Prostate gland (tissue), 2 donors: ENCODE measurements at regions not wholly inside any gene's neighbourhood (a gene's known extent, or its start where the extent isn't known, plus 50 kb on each side); places are given as distances from the start of the nearest gene placed in this dataset.

Source experiments
- DNase-seq: peaks from one replicate; pipeline ENCODE4 v3.0.0-alpha.2; 2019; ENCODE audit warnings: low spot score
- H3K27ac ChIP-seq, 2 donors: fragments of 200-600 bp; sonication (generic); 2 replicates each; pipeline ENCODE4 v1.5.1; 2017 to 2019
- H3K27me3 ChIP-seq: fragments of 200-600 bp; sonication (generic); replicated peaks from 2 replicates; pipeline ENCODE4 v1.5.1; 2019; ENCODE audit not compliant: insufficient read depth
- H3K36me3 ChIP-seq, 2 donors: fragments of 200-600 bp; sonication (generic); 1 replicate in 1 of 2; 2 replicates in 1 of 2; pipeline versions ENCODE4 v1.5.1 to v1.8.1; 2017 to 2019
- H3K4me1 ChIP-seq: fragments of 200-600 bp; sonication (generic); replicated peaks from 2 replicates; pipeline ENCODE4 v1.5.1; 2019
- H3K4me3 ChIP-seq, 2 donors: fragments of 200-600 bp; sonication (generic); 2 replicates each; pipeline ENCODE4 v1.5.1; 2017 to 2019
- H3K9me3 ChIP-seq: fragments of 200-600 bp; sonication (generic); 2 replicates; pipeline ENCODE4 v1.5.1; 2017
- POLR2A ChIP-seq: fragments of 450-650 bp; IDR thresholded peaks from one replicate; pipeline ENCODE4 v1.6.1; 2016; ENCODE audit warnings: antibody characterized with exemption, mild to moderate bottlenecking
- POLR2AphosphoS5 ChIP-seq: sonication (generic); formaldehyde crosslinking; IDR thresholded peaks from one replicate; pipeline ENCODE4 v1.6.1; 2017; ENCODE audit warnings: antibody characterized with exemption
- WGBS: methylation state at CpG from one replicate; pipeline ENCODE4 v1.1.5; 2018; 5-methylcytosine and 5-hydroxymethylcytosine counted together
- intact Hi-C: fragments of 100-400 bp; cut with DNase I; formaldehyde crosslinking; loops from one replicate; pipeline ENCODE4 v1.14.2; 2022
- TF ChIP-seq, protein P1 (sequence below), 4 experiments: fragments of 200-600 bp in 2 of 4; fragments of 450-650 bp in 2 of 4; sonication (generic) in 2 of 4; IDR thresholded peaks; 1 replicate in 3 of 4; 2 replicates in 1 of 4; pipeline ENCODE4 v1.5.1; 2016 to 2019; ENCODE audit warnings: antibody characterized with exemption in 4 of 4, mild to moderate bottlenecking in 2 of 4, moderate library complexity in 2 of 4

DNA sequence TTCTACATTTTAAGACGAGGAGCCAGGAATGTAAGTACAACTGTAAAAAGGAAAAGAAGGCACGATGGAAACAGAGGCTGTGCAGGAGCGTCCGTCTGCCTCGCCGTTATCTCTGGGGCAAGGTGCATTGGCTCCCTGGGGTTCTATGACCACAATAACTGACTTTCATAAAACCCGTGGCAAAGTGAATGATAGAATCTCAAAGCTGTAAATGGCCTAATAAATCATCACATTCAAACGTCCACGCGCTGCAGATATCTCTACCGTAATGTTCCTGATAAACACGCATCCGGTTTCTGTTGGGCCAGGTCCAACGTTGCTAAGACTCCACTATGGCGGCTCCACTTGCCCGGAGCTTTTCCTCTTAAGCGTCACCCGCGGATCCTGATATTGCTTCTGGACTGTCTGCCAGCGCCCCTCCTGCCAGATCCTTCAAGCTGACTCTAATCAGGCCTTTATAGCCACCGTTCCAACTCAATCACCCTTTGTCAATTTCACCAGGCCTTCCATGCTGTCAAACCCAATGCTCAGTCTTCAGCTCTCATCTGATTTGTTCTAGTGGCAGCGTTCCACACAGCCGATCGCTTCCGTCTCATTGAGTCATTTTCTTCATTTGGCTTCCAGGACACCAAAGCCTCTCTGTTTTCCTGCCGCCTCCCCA, 265.6 kb upstream of the FOXK1 start:
- Histone ChIP-seq H3K9me3 (no peaks in the 10 kb centered on the region), H3K4me1 (no peaks in the 10 kb centered on the region), H3K27me3 (no peaks in the 10 kb centered on the region), H3K4me3 (no peak overlapping the region), H3K36me3 (no peaks in the 10 kb centered on the region), H3K27ac (no peak overlapping the region)
- peak; percentile 5 for DNase-seq
- TF ChIP-seq, protein P1, sequence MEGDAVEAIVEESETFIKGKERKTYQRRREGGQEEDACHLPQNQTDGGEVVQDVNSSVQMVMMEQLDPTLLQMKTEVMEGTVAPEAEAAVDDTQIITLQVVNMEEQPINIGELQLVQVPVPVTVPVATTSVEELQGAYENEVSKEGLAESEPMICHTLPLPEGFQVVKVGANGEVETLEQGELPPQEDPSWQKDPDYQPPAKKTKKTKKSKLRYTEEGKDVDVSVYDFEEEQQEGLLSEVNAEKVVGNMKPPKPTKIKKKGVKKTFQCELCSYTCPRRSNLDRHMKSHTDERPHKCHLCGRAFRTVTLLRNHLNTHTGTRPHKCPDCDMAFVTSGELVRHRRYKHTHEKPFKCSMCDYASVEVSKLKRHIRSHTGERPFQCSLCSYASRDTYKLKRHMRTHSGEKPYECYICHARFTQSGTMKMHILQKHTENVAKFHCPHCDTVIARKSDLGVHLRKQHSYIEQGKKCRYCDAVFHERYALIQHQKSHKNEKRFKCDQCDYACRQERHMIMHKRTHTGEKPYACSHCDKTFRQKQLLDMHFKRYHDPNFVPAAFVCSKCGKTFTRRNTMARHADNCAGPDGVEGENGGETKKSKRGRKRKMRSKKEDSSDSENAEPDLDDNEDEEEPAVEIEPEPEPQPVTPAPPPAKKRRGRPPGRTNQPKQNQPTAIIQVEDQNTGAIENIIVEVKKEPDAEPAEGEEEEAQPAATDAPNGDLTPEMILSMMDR (IDR thresholded peaks at IDR 0.05): no peak
- TF ChIP-seq POLR2AphosphoS5: no peak
- no peak for TF ChIP-seq POLR2A
- 26% methylated on average over 26 of the region's 26 CpGs for WGBS
- intact Hi-C loops: no loop called here

DNA sequence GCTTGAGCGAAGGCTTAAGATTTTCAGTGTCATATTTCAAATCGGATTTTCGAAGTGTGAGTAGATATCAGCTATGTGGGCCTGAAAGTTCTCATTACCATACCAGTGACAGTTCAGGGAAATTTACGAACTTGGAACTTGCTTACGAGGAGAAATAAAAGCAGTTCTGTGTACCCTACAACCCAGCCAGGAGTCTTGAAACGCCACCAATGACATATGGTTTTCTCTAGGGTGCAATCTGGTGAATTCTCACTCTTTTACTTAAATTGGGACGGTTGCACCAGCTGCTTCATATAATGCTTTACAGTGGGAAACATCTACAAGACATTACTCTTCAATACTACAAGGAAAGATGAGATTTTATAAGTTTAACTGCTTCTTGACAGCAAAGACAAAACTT, 253.6 kb upstream of the FOXK1 start:
- H3K9me3 ChIP-seq: no peaks in the 10 kb centered on the region
- TF ChIP-seq POLR2AphosphoS5: no peak
- no peak for TF ChIP-seq POLR2A
- TF ChIP-seq, protein P1 (IDR thresholded peaks at IDR 0.05): no peak
- no peak overlapping the region for H3K27ac ChIP-seq
- 39% methylated on average over 7 of the region's 7 CpGs for WGBS
- intact Hi-C loops: no loop called here
- H3K4me1 ChIP-seq: no peaks in the 10 kb centered on the region
- H3K4me3 ChIP-seq: no peak overlapping the region
- H3K27me3 ChIP-seq: no peaks in the 10 kb centered on the region
- DNase-seq: no peak
- no peaks in the 10 kb centered on the region for H3K36me3 ChIP-seq

DNA sequence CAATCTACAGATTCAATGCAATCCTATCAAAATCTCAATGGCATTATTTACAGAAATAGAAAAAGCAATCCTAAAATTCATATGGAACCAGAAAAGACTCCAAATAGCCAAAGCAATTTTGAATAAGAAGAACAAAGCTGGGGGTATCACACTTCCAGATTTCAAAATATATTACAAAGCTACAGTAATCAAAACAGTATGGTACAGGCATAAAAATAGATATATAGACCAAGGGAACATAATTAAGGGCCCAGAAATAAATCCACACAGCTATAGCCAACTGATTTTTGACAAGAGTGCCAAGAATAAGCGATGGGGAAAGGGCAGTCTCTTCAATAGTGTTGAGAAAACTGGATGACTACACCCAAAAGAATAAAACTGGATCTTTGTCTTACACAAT, 251.9 kb upstream of the FOXK1 start:
- DNase-seq: no peak
- no peaks in the 10 kb centered on the region for H3K9me3 ChIP-seq
- H3K4me3 ChIP-seq: no peak overlapping the region
- no peaks in the 10 kb centered on the region for H3K36me3 ChIP-seq
- H3K27ac ChIP-seq: no peak overlapping the region
- no peak for TF ChIP-seq POLR2A
- TF ChIP-seq POLR2AphosphoS5: no peak
- TF ChIP-seq, protein P1 (IDR thresholded peaks at IDR 0.05): no peak
- intact Hi-C loops: no loop called here
- no peaks in the 10 kb centered on the region for H3K27me3 ChIP-seq
- H3K4me1 ChIP-seq: no peaks in the 10 kb centered on the region
- 50% methylated on average over 1 of the region's 1 CpG for WGBS

DNA sequence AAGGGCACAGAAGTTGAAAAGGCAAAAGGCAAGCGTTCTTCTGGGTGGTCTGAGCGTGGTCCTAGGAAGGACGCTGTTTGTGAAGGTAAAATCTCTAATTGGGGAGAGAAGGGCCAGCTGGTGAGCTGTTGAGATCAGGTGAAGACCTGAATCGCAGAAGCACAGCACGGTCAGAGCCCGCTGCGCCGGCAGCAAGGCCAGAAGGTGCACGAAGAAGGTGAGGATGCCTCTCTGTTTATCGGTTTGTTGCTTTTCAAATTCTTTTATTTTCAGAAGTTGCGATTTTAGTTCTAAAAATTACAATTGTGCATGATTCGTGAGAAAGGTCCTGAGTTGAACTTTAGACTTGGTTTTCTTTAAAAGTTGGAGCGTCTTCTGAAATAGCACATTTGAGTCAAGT, 247.8 kb upstream of the FOXK1 start:
- Histone ChIP-seq H3K27ac (no peak overlapping the region), H3K36me3 (no peaks in the 10 kb centered on the region), H3K4me1 (no peaks in the 10 kb centered on the region), H3K27me3 (no peaks in the 10 kb centered on the region), H3K4me3 (no peak overlapping the region), H3K9me3 (no peaks in the 10 kb centered on the region)
- intact Hi-C loops: no loop called here
- no peak for TF ChIP-seq POLR2AphosphoS5
- no peak for TF ChIP-seq POLR2A
- TF ChIP-seq, protein P1 (IDR thresholded peaks at IDR 0.05): no peak
- DNase-seq: no peak
- WGBS: 70% methylated on average over 13 of the region's 13 CpGs

DNA sequence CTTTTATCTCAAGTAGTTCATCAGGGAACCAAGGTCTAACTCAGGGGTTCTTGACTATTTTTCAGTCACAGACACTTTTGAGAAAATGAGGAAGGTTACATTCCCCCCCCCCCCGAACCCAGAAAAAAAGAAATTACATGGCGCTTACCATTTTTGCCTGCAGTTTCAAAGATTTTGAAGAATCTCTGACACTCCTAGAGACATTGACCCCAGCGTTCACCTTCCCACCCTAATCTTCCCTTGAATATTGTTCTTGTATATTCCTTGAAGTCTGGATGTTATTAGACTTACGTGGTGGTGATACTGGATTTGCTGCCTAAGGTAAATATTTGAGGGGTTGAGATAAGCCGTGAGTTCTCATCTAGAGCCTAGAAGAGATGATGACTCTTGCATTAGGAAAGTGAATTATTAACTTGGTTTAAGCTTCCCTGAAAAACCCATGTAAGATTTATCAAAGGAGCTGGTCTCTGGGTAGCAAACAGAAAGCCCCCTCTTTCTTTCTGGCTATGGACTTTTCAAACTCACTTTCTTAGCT, 245.7 kb upstream of the FOXK1 start:
- intact Hi-C loops: no loop called here
- no peak overlapping the region for H3K27ac ChIP-seq
- no peaks in the 10 kb centered on the region for H3K27me3 ChIP-seq
- H3K4me1 ChIP-seq: no peaks in the 10 kb centered on the region
- DNase-seq: no peak
- no peaks in the 10 kb centered on the region for H3K36me3 ChIP-seq
- no peaks in the 10 kb centered on the region for H3K9me3 ChIP-seq
- TF ChIP-seq POLR2A (no peak), POLR2AphosphoS5 (no peak)
- TF ChIP-seq, protein P1 (IDR thresholded peaks at IDR 0.05): no peak
- H3K4me3 ChIP-seq: no peak overlapping the region
- 56% methylated on average over 5 of the region's 5 CpGs for WGBS
